ENCODE measurements at regions not wholly inside any gene's neighbourhood (a gene's known extent, or its start where the extent isn't known, plus 50 kb on each side); places are given as distances from the start of the nearest gene placed in this dataset.

GRCh38 chr6:71558974-71559373 lies 270.4 kb downstream of the OGFRL1 start:
- no peak overlapping the region for H3K4me3 ChIP-seq (replicated peaks in 1 of 3; ENCODE audit: insufficient read depth in 1 of 3, low read depth in 1 of 3, low read length in 3 of 3)
- FAIRE-seq (no peak), DNase-seq (ENCODE audit: low read depth, low spot score) (no peak)
- no peak for TF ChIP-seq FOS (IDR thresholded peaks at IDR 0.05; ENCODE audit: borderline replicate concordance, insufficient read depth, low read length)
- no peak for TF ChIP-seq JUN (IDR thresholded peaks at IDR 0.05; ENCODE audit: borderline replicate concordance, insufficient read depth, insufficient read length, low read depth)
- no peak for TF ChIP-seq MAX (IDR thresholded peaks at IDR 0.05; ENCODE audit: insufficient read depth, insufficient read length)
- TF ChIP-seq EZH2 (IDR thresholded peaks at IDR 0.05; ENCODE audit: borderline replicate concordance, low read depth, low read length, severe bottlenecking) = no peak
- TF ChIP-seq CTCF (IDR thresholded peaks at IDR 0.05; ENCODE audit: extremely low read depth in 1 of 2, insufficient read depth in 1 of 2, low read depth in 1 of 2, low read length in 2 of 2) = no peak
- no peaks in the 10 kb centered on the region for H3K4me1 ChIP-seq (ENCODE audit: control insufficient read depth, extremely low read depth, insufficient read depth, low read length)
- no peaks in the 10 kb centered on the region for H3K36me3 ChIP-seq (ENCODE audit: control insufficient read depth in 2 of 2, extremely low read depth in 1 of 2, insufficient read depth in 2 of 2, low read length in 2 of 2)
- ChIA-PET POLR2A (no interaction called here), CTCF (no interaction called here)
- H3K27ac ChIP-seq (ENCODE audit: insufficient read depth, low read depth, low read length) = no peak overlapping the region
- H3K4me2 ChIP-seq (ENCODE audit: insufficient read depth, low read length) = no peak overlapping the region
- no peaks in the 10 kb centered on the region for H3K9me3 ChIP-seq (replicated peaks; ENCODE audit: control insufficient read depth, insufficient read depth, low read length)
- no peaks in the 10 kb centered on the region for H3K79me2 ChIP-seq (ENCODE audit: control insufficient read depth, insufficient read depth, low read length)
- H3K9ac ChIP-seq (replicated peaks; ENCODE audit: extremely low read depth, insufficient read depth, low read length) = no peak overlapping the region
- intact Hi-C loops (cut with micrococcal nuclease) = no loop called here
- no peaks in the 10 kb centered on the region for H3K9me1 ChIP-seq (replicated peaks; ENCODE audit: control insufficient read depth, extremely low read depth, insufficient read depth, low read length)
- H3K27me3 ChIP-seq (ENCODE audit: control insufficient read depth in 2 of 2, insufficient read depth in 2 of 2, low read length in 2 of 2) = no peaks in the 10 kb centered on the region
- dilution Hi-C loops (cut with MboI; ENCODE audit: extremely low pct_ligation_motif_present, low sequenced_read_pairs) = no loop called here
- no peaks in the 10 kb centered on the region for H4K20me1 ChIP-seq (replicated peaks; ENCODE audit: control insufficient read depth, extremely low read depth, insufficient read depth, low read length)
- no peak overlapping the region for H2AFZ ChIP-seq (ENCODE audit: low read depth, low read length)
- no TSS peak for BruUV-seq (replicated peaks)

- ChIA-PET CTCF (no interaction called here), POLR2A (no interaction called here)
- no peak overlapping the region for H3K4me3 ChIP-seq (replicated peaks in 1 of 3; ENCODE audit: insufficient read depth in 1 of 3, low read depth in 1 of 3, low read length in 3 of 3)
- no peaks in the 10 kb centered on the region for H3K4me1 ChIP-seq (ENCODE audit: control insufficient read depth, extremely low read depth, insufficient read depth, low read length)
- BruUV-seq (replicated peaks) = no TSS peak
- intact Hi-C loops (cut with micrococcal nuclease) (no loop called here), dilution Hi-C loops (cut with MboI; ENCODE audit: extremely low pct_ligation_motif_present, low sequenced_read_pairs) (no loop called here)
- DNase-seq (ENCODE audit: low read depth, low spot score) (no peak), FAIRE-seq (no peak)
- H3K9ac ChIP-seq (replicated peaks; ENCODE audit: extremely low read depth, insufficient read depth, low read length) = no peak overlapping the region
- H2AFZ ChIP-seq (ENCODE audit: low read depth, low read length) = no peak overlapping the region
- no peak overlapping the region for H3K4me2 ChIP-seq (ENCODE audit: insufficient read depth, low read length)
- H3K79me2 ChIP-seq (ENCODE audit: control insufficient read depth, insufficient read depth, low read length) = no peaks in the 10 kb centered on the region
- H3K27me3 ChIP-seq (ENCODE audit: control insufficient read depth in 2 of 2, insufficient read depth in 2 of 2, low read length in 2 of 2) = no peaks in the 10 kb centered on the region
- H3K9me3 ChIP-seq (replicated peaks; ENCODE audit: control insufficient read depth, insufficient read depth, low read length) = no peaks in the 10 kb centered on the region
- H3K27ac ChIP-seq (ENCODE audit: insufficient read depth, low read depth, low read length) = no peak overlapping the region
- no peak for TF ChIP-seq JUN (IDR thresholded peaks at IDR 0.05; ENCODE audit: borderline replicate concordance, insufficient read depth, insufficient read length, low read depth)
- TF ChIP-seq MAX (IDR thresholded peaks at IDR 0.05; ENCODE audit: insufficient read depth, insufficient read length) = no peak
- H4K20me1 ChIP-seq (replicated peaks; ENCODE audit: control insufficient read depth, extremely low read depth, insufficient read depth, low read length) = no peaks in the 10 kb centered on the region
- H3K9me1 ChIP-seq (replicated peaks; ENCODE audit: control insufficient read depth, extremely low read depth, insufficient read depth, low read length) = no peaks in the 10 kb centered on the region
- no peaks in the 10 kb centered on the region for H3K36me3 ChIP-seq (ENCODE audit: control insufficient read depth in 2 of 2, extremely low read depth in 1 of 2, insufficient read depth in 2 of 2, low read length in 2 of 2)
Observed at GRCh38 chr6:71567562-71567961, 279.0 kb downstream of the OGFRL1 start.
